Gastroesophageal sphincter (tissue), 4 donors: ENCODE measurements at regions not wholly inside any gene's neighbourhood (a gene's known extent, or its start where the extent isn't known, plus 50 kb on each side); places are given as distances from the start of the nearest gene placed in this dataset.
"Not testable (repeated sequence)": the region's sequence is repeated elsewhere in the genome, so short reads cannot be mapped to it uniquely, and the experiment has no call there.

Source experiments
- ATAC-seq: fragments of 150-250 bp; one replicate; pipeline ENCODE4 v1.9.1; 2016; ENCODE audit warnings: mild to moderate bottlenecking, moderate library complexity
- H3K27ac ChIP-seq, 4 donors: fragments of 200-600 bp; sonication (generic) in 3 of 4; 1 replicate in 3 of 4; 2 replicates in 1 of 4; pipeline ENCODE4 v1.5.1; 2016 to 2019
- H3K27me3 ChIP-seq: fragments of 200-600 bp; sonication (generic); one replicate; pipeline ENCODE4 v1.5.1; 2019
- H3K36me3 ChIP-seq, 2 donors: fragments of 200-600 bp; sonication (generic); one replicate each; pipeline ENCODE4 v1.5.1; 2019; ENCODE audit warnings: control low read depth in 1 of 2
- H3K4me1 ChIP-seq, 3 donors: fragments of 200-600 bp; sonication (generic); 1 replicate in 2 of 3; 2 replicates in 1 of 3; pipeline ENCODE4 v1.5.1; 2016 to 2019; ENCODE audit warnings: control low read depth in 2 of 3
- H3K4me3 ChIP-seq, 2 donors: fragments of 200-600 bp; sonication (generic); one replicate each; pipeline ENCODE4 v1.5.1; 2019; ENCODE audit warnings: mild to moderate bottlenecking in 1 of 2, moderate library complexity in 1 of 2
- H3K9me3 ChIP-seq, 3 donors: fragments of 200-600 bp; sonication (generic); one replicate each; pipeline ENCODE4 v1.5.1; 2017 to 2019; ENCODE audit warnings: control low read depth in 2 of 3
- EP300 ChIP-seq: sonication (generic); formaldehyde crosslinking; IDR thresholded peaks from one replicate; pipeline ENCODE4 v1.6.1; 2017; ENCODE audit warnings: antibody characterized with exemption, mild to moderate bottlenecking
- POLR2A ChIP-seq, 2 donors: fragments of 450-650 bp; IDR thresholded peaks; one replicate each; pipeline ENCODE4 v1.6.1; 2017; ENCODE audit warnings: antibody characterized with exemption in 2 of 2, mild to moderate bottlenecking in 2 of 2, moderate library complexity in 1 of 2
- POLR2AphosphoS5 ChIP-seq: sonication (generic); formaldehyde crosslinking; IDR thresholded peaks from one replicate; pipeline ENCODE4 v1.6.1; 2017; ENCODE audit warnings: antibody characterized with exemption
- WGBS, 2 donors: methylation state at CpG; one replicate each; pipeline ENCODE4 v1.1.5; 2018; ENCODE audit warnings: low coverage in 1 of 2; 5-methylcytosine and 5-hydroxymethylcytosine counted together
- TF ChIP-seq, protein P1 (sequence below), 4 experiments: fragments of 200-600 bp in 2 of 4; fragments of 450-650 bp in 2 of 4; sonication (generic) in 1 of 4; IDR thresholded peaks; one replicate each; pipeline ENCODE4 v1.5.1; 2017 to 2019; ENCODE audit warnings: antibody characterized with exemption in 4 of 4, mild to moderate bottlenecking in 2 of 4, moderate library complexity in 2 of 4

- no peak for ATAC-seq
- WGBS, 2 donors: 48 to 74% methylated on average over 2 to 5 of the region's 5 CpGs
- Histone ChIP-seq H3K27me3 (peaks cover 11% of the 10 kb centered on the region), H3K9me3 (no peaks in the 10 kb centered on the region), H3K27ac (no peak overlapping the region), H3K4me3 (no peak overlapping the region), H3K4me1 (no peaks in the 10 kb centered on the region), H3K36me3 (no peaks in the 10 kb centered on the region)
- no peak for TF ChIP-seq POLR2AphosphoS5
- no peak for TF ChIP-seq POLR2A (IDR thresholded peaks at IDR 0.05)
- TF ChIP-seq, protein P1, sequence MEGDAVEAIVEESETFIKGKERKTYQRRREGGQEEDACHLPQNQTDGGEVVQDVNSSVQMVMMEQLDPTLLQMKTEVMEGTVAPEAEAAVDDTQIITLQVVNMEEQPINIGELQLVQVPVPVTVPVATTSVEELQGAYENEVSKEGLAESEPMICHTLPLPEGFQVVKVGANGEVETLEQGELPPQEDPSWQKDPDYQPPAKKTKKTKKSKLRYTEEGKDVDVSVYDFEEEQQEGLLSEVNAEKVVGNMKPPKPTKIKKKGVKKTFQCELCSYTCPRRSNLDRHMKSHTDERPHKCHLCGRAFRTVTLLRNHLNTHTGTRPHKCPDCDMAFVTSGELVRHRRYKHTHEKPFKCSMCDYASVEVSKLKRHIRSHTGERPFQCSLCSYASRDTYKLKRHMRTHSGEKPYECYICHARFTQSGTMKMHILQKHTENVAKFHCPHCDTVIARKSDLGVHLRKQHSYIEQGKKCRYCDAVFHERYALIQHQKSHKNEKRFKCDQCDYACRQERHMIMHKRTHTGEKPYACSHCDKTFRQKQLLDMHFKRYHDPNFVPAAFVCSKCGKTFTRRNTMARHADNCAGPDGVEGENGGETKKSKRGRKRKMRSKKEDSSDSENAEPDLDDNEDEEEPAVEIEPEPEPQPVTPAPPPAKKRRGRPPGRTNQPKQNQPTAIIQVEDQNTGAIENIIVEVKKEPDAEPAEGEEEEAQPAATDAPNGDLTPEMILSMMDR (IDR thresholded peaks at IDR 0.05): no peak
- no peak for TF ChIP-seq EP300
These were observed 160.2 kb downstream of the IGLL1 start for GRCh38 chr22:23419931-23420330.

GRCh38 chr22:23419171-23419570 is 160.9 kb downstream of the IGLL1 start:
- Histone ChIP-seq H3K4me1 (no peaks in the 10 kb centered on the region), H3K9me3 (no peaks in the 10 kb centered on the region), H3K27me3 (peaks cover 14% of the 10 kb centered on the region), H3K36me3 (no peaks in the 10 kb centered on the region), H3K27ac (no peak overlapping the region), H3K4me3 (no peak overlapping the region)
- WGBS, 2 donors: 0 to 50% methylated on average over 1 of the region's 4 CpGs
- ATAC-seq: no peak
- TF ChIP-seq POLR2AphosphoS5 (no peak), POLR2A (IDR thresholded peaks at IDR 0.05) (no peak)
- TF ChIP-seq, protein P1 (IDR thresholded peaks at IDR 0.05): no peak

- H3K36me3 ChIP-seq: no peaks in the 10 kb centered on the region
- H3K27ac ChIP-seq: no peak overlapping the region
- 58 to 64% methylated on average over 6 to 12 of the region's 12 CpGs for WGBS, 2 donors
- peaks cover 14% of the 10 kb centered on the region for H3K27me3 ChIP-seq
- TF ChIP-seq, protein P1 (IDR thresholded peaks at IDR 0.05): no peak
- TF ChIP-seq POLR2A (IDR thresholded peaks at IDR 0.05) (no peak), EP300 (no peak)
- H3K4me1 ChIP-seq: no peaks in the 10 kb centered on the region
- no peaks in the 10 kb centered on the region for H3K9me3 ChIP-seq
- no peak for ATAC-seq
- H3K4me3 ChIP-seq: no peak overlapping the region
These were observed 161.8 kb downstream of the IGLL1 start for GRCh38 chr22:23418159-23418788.

- not testable (repeated sequence) for H3K4me3 ChIP-seq, H3K27ac ChIP-seq, H3K36me3 ChIP-seq, H3K9me3 ChIP-seq, ATAC-seq, H3K4me1 ChIP-seq
- peaks cover 14% of the 10 kb centered on the region for H3K27me3 ChIP-seq
- WGBS, 2 donors: 70 to 84% methylated on average over 3 of the region's 3 CpGs
These were observed 162.8 kb downstream of the IGLL1 start for GRCh38 chr22:23417327-23417726.

- H3K9me3 ChIP-seq, H3K27ac ChIP-seq, H3K36me3 ChIP-seq, H3K4me1 ChIP-seq, ATAC-seq, H3K4me3 ChIP-seq: not testable (repeated sequence)
- WGBS, 2 donors: 67 to 90% methylated on average over 2 to 3 of the region's 8 CpGs
- peaks cover 14% of the 10 kb centered on the region for H3K27me3 ChIP-seq
These were observed 163.9 kb downstream of the IGLL1 start for GRCh38 chr22:23416169-23416690.

GRCh38 chr22:23415490-23415851 is 164.6 kb downstream of the IGLL1 start:
- Histone ChIP-seq H3K27ac (no peak overlapping the region), H3K27me3 (peaks cover 14% of the 10 kb centered on the region), H3K4me3 (no peak overlapping the region), H3K9me3 (no peaks in the 10 kb centered on the region), H3K36me3 (no peaks in the 10 kb centered on the region), H3K4me1 (no peaks in the 10 kb centered on the region)
- no peak for ATAC-seq
- TF ChIP-seq EP300: no peak
- TF ChIP-seq POLR2AphosphoS5: no peak
- no peak for TF ChIP-seq POLR2A (IDR thresholded peaks at IDR 0.05)
- TF ChIP-seq, protein P1 (IDR thresholded peaks at IDR 0.05): no peak
- WGBS, 2 donors: 48 to 58% methylated on average over 4 to 6 of the region's 8 CpGs
